Stimulated activated memory B cell treated with anti-CD40 and anti-IgM and Interleukin-4, amounts not matched to agents 10 μg/mL and 1 μg/mL and 100 μg/mL, for 72 hours (primary cell): ENCODE measurements at regions not wholly inside any gene's neighbourhood (a gene's known extent, or its start where the extent isn't known, plus 50 kb on each side); places are given as distances from the start of the nearest gene placed in this dataset.

Experiments used
- ATAC-seq: fragments of 150-1000 bp; cut with Tn5 transposase; 2 replicates; pipeline ENCODE4 v1.10.0; 2021
- H3K27ac Mint-ChIP-seq: one replicate; pipeline ENCODE4 v1.8.0; 2022; ENCODE audit warnings: mild to moderate bottlenecking, mixed read lengths
- H3K27me3 Mint-ChIP-seq: one replicate; pipeline ENCODE4 v1.8.0; 2022; ENCODE audit warnings: mixed read lengths
- H3K36me3 Mint-ChIP-seq: one replicate; pipeline ENCODE4 v1.8.0; 2022; ENCODE audit warnings: mixed read lengths
- H3K4me1 Mint-ChIP-seq: one replicate; pipeline ENCODE4 v1.8.0; 2022; ENCODE audit warnings: mixed read lengths
- H3K4me3 Mint-ChIP-seq: one replicate; pipeline ENCODE4 v1.8.0; 2022; ENCODE audit warnings: mild to moderate bottlenecking, moderate library complexity, mixed read lengths
- H3K9me3 Mint-ChIP-seq: one replicate; pipeline ENCODE4 v1.8.0; 2022; ENCODE audit warnings: mixed read lengths

GRCh38 chr18:41128126-41128525, 826.9 kb upstream of the PIK3C3 start:
- no peak for ATAC-seq
- Mint-ChIP-seq H3K36me3 (no peaks in the 10 kb centered on the region), H3K4me3 (no peak overlapping the region), H3K27me3 (no peaks in the 10 kb centered on the region), H3K9me3 (peaks cover 3% of the 10 kb centered on the region), H3K4me1 (no peaks in the 10 kb centered on the region), H3K27ac (no peak overlapping the region)

GRCh38 chr18:41126541-41127235, 828.3 kb upstream of the PIK3C3 start:
- peaks cover under 1% of the 10 kb centered on the region for H3K9me3 Mint-ChIP-seq
- no peaks in the 10 kb centered on the region for H3K36me3 Mint-ChIP-seq
- no peak overlapping the region for H3K27ac Mint-ChIP-seq
- H3K4me3 Mint-ChIP-seq = no peak overlapping the region
- no peak for ATAC-seq
- H3K27me3 Mint-ChIP-seq = no peaks in the 10 kb centered on the region
- no peaks in the 10 kb centered on the region for H3K4me1 Mint-ChIP-seq

GRCh38 chr18:41121116-41121826, 833.8 kb upstream of the PIK3C3 start:
- Mint-ChIP-seq H3K36me3 (no peaks in the 10 kb centered on the region), H3K4me3 (no peak overlapping the region), H3K27me3 (no peaks in the 10 kb centered on the region), H3K4me1 (no peaks in the 10 kb centered on the region), H3K27ac (no peak overlapping the region), H3K9me3 (peaks cover 6% of the 10 kb centered on the region)
- no peak for ATAC-seq

- Mint-ChIP-seq H3K4me3 (no peak overlapping the region), H3K4me1 (no peaks in the 10 kb centered on the region), H3K27ac (no peak overlapping the region), H3K36me3 (no peaks in the 10 kb centered on the region), H3K27me3 (no peaks in the 10 kb centered on the region), H3K9me3 (peaks cover 10% of the 10 kb centered on the region)
- ATAC-seq = no peak
Measured at GRCh38 chr18:41119031-41119430, 836.0 kb upstream of the PIK3C3 start.

GRCh38 chr18:41113885-41114482, 841.0 kb upstream of the PIK3C3 start:
- Mint-ChIP-seq H3K27me3 (no peaks in the 10 kb centered on the region), H3K36me3 (no peaks in the 10 kb centered on the region), H3K9me3 (peaks cover 15% of the 10 kb centered on the region), H3K4me1 (no peaks in the 10 kb centered on the region), H3K4me3 (no peak overlapping the region), H3K27ac (no peak overlapping the region)
- ATAC-seq = no peak

GRCh38 chr18:41099451-41099850, 855.6 kb upstream of the PIK3C3 start:
- no peak for ATAC-seq
- Mint-ChIP-seq H3K4me1 (no peaks in the 10 kb centered on the region), H3K27me3 (no peaks in the 10 kb centered on the region), H3K9me3 (no peaks in the 10 kb centered on the region), H3K36me3 (no peaks in the 10 kb centered on the region), H3K4me3 (no peak overlapping the region), H3K27ac (no peak overlapping the region)

- no peak for ATAC-seq
- Mint-ChIP-seq H3K4me1 (no peaks in the 10 kb centered on the region), H3K4me3 (no peak overlapping the region), H3K27me3 (no peaks in the 10 kb centered on the region), H3K36me3 (no peaks in the 10 kb centered on the region), H3K9me3 (no peaks in the 10 kb centered on the region), H3K27ac (no peak overlapping the region)
Measured at GRCh38 chr18:41096504-41096903, 858.5 kb upstream of the PIK3C3 start.

GRCh38 chr18:41077076-41077475, 878.0 kb upstream of the PIK3C3 start:
- no peak for ATAC-seq
- no peaks in the 10 kb centered on the region for H3K4me1 Mint-ChIP-seq
- H3K27ac Mint-ChIP-seq = no peak overlapping the region
- no peak overlapping the region for H3K4me3 Mint-ChIP-seq
- no peaks in the 10 kb centered on the region for H3K36me3 Mint-ChIP-seq
- H3K9me3 Mint-ChIP-seq = no peaks in the 10 kb centered on the region
- H3K27me3 Mint-ChIP-seq = no peaks in the 10 kb centered on the region

GRCh38 chr18:41075212-41075611, 879.8 kb upstream of the PIK3C3 start:
- peak; percentile 31 for ATAC-seq
- Mint-ChIP-seq H3K27me3 (no peaks in the 10 kb centered on the region), H3K9me3 (no peaks in the 10 kb centered on the region), H3K27ac (no peak overlapping the region), H3K4me3 (no peak overlapping the region), H3K4me1 (no peaks in the 10 kb centered on the region), H3K36me3 (no peaks in the 10 kb centered on the region)

GRCh38 chr18:41073372-41073954, 881.6 kb upstream of the PIK3C3 start:
- ATAC-seq = no peak
- Mint-ChIP-seq H3K27me3 (no peaks in the 10 kb centered on the region), H3K9me3 (no peaks in the 10 kb centered on the region), H3K4me3 (no peak overlapping the region), H3K36me3 (no peaks in the 10 kb centered on the region), H3K27ac (no peak overlapping the region), H3K4me1 (no peaks in the 10 kb centered on the region)

- no peak for ATAC-seq
- H3K27me3 Mint-ChIP-seq = no peaks in the 10 kb centered on the region
- H3K4me3 Mint-ChIP-seq = no peak overlapping the region
- no peaks in the 10 kb centered on the region for H3K36me3 Mint-ChIP-seq
- no peaks in the 10 kb centered on the region for H3K4me1 Mint-ChIP-seq
- H3K27ac Mint-ChIP-seq = no peak overlapping the region
- H3K9me3 Mint-ChIP-seq = peaks cover 3% of the 10 kb centered on the region
Measured at GRCh38 chr18:41072946-41073345, 882.1 kb upstream of the PIK3C3 start.

GRCh38 chr18:41071826-41072225, 883.2 kb upstream of the PIK3C3 start:
- H3K4me1 Mint-ChIP-seq = no peaks in the 10 kb centered on the region

GRCh38 chr18:41069167-41069566, 885.9 kb upstream of the PIK3C3 start:
- no peak for ATAC-seq
- H3K27me3 Mint-ChIP-seq = no peaks in the 10 kb centered on the region
- H3K4me1 Mint-ChIP-seq = no peaks in the 10 kb centered on the region
- H3K4me3 Mint-ChIP-seq = no peak overlapping the region
- H3K9me3 Mint-ChIP-seq = peaks cover 3% of the 10 kb centered on the region
- H3K27ac Mint-ChIP-seq = no peak overlapping the region
- H3K36me3 Mint-ChIP-seq = no peaks in the 10 kb centered on the region

More at GRCh38 chr18:41071826-41072225, 883.2 kb upstream of the PIK3C3 start:
- no peaks in the 10 kb centered on the region for H3K36me3 Mint-ChIP-seq
- peaks cover 3% of the 10 kb centered on the region for H3K9me3 Mint-ChIP-seq
- H3K27me3 Mint-ChIP-seq = no peaks in the 10 kb centered on the region
- H3K27ac Mint-ChIP-seq = no peak overlapping the region
- no peak overlapping the region for H3K4me3 Mint-ChIP-seq
- ATAC-seq = no peak

- H3K27me3 Mint-ChIP-seq = no peaks in the 10 kb centered on the region
- peaks cover 9% of the 10 kb centered on the region for H3K9me3 Mint-ChIP-seq
- no peak overlapping the region for H3K27ac Mint-ChIP-seq
- no peaks in the 10 kb centered on the region for H3K4me1 Mint-ChIP-seq
- no peak overlapping the region for H3K4me3 Mint-ChIP-seq
- no peaks in the 10 kb centered on the region for H3K36me3 Mint-ChIP-seq
- ATAC-seq = no peak
Measured at GRCh38 chr18:41064916-41065315, 890.1 kb upstream of the PIK3C3 start.

- no peak for ATAC-seq
- Mint-ChIP-seq H3K27ac (no peak overlapping the region), H3K4me3 (no peak overlapping the region), H3K27me3 (no peaks in the 10 kb centered on the region), H3K9me3 (peaks cover 6% of the 10 kb centered on the region), H3K4me1 (no peaks in the 10 kb centered on the region), H3K36me3 (no peaks in the 10 kb centered on the region)
Measured at GRCh38 chr18:41060967-41061366, 894.1 kb upstream of the PIK3C3 start.

GRCh38 chr18:41059126-41059415, 896.0 kb upstream of the PIK3C3 start:
- Mint-ChIP-seq H3K9me3 (peaks cover 6% of the 10 kb centered on the region), H3K4me1 (no peaks in the 10 kb centered on the region), H3K27ac (no peak overlapping the region), H3K36me3 (no peaks in the 10 kb centered on the region), H3K4me3 (no peak overlapping the region), H3K27me3 (no peaks in the 10 kb centered on the region)
- ATAC-seq = no peak
